Body of pancreas (tissue), 4 donors: ENCODE measurements at regions not wholly inside any gene's neighbourhood (a gene's known extent, or its start where the extent isn't known, plus 50 kb on each side); places are given as distances from the start of the nearest gene placed in this dataset.

Source experiments
- POLR2A ChIP-seq, 3 donors: fragments of 450-650 bp; IDR thresholded peaks; one replicate each; pipeline ENCODE4 v1.6.1; 2016; ENCODE audit warnings: antibody characterized with exemption in 3 of 3, mild to moderate bottlenecking in 2 of 3
- TF ChIP-seq, protein P1 (sequence below), 7 experiments: fragments of 450-650 bp in 4 of 7; fragments of 200-600 bp in 3 of 7; sonication (generic) in 3 of 7; IDR thresholded peaks; one replicate each; pipeline ENCODE4 v1.5.1; 2016 to 2019; ENCODE audit warnings: antibody characterized with exemption in 7 of 7

DNA sequence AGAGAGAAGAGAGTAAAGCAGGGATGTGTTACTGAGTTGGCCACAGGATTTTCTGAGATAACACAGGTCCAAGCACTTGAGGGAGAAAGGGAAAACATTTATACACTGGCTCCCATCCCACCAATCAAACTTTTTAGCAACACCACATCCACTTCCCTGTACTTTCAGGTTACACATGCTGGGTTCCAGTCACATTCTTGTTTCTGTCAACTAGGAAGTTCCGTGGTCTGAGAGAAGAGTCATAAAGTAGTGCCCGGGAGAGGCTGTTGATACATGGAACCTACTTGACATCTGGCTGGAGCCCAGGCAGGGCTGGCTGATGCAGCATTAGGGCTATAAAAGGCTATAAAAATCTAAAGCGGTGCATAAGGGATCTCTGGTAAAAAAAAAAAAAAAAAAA is 473.9 kb upstream of the COX7C start:
- TF ChIP-seq, protein P1, sequence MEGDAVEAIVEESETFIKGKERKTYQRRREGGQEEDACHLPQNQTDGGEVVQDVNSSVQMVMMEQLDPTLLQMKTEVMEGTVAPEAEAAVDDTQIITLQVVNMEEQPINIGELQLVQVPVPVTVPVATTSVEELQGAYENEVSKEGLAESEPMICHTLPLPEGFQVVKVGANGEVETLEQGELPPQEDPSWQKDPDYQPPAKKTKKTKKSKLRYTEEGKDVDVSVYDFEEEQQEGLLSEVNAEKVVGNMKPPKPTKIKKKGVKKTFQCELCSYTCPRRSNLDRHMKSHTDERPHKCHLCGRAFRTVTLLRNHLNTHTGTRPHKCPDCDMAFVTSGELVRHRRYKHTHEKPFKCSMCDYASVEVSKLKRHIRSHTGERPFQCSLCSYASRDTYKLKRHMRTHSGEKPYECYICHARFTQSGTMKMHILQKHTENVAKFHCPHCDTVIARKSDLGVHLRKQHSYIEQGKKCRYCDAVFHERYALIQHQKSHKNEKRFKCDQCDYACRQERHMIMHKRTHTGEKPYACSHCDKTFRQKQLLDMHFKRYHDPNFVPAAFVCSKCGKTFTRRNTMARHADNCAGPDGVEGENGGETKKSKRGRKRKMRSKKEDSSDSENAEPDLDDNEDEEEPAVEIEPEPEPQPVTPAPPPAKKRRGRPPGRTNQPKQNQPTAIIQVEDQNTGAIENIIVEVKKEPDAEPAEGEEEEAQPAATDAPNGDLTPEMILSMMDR (IDR thresholded peaks at IDR 0.05): no peak
- TF ChIP-seq POLR2A (IDR thresholded peaks at IDR 0.05): no peak
